H1 (cell line): ENCODE measurements at regions not wholly inside any gene's neighbourhood (a gene's known extent, or its start where the extent isn't known, plus 50 kb on each side); places are given as distances from the start of the nearest gene placed in this dataset.

Experiments
- CTCF ChIA-PET: fragments of 300-600 bp; sonication (Branson Sonifier 250); formaldehyde crosslinking; loops from one replicate; lab custom pipeline; 2021; ENCODE audit not compliant: partially characterized antibody; lab: Charles Lee
- POLR2A ChIA-PET: fragments of 300-600 bp; sonication (Branson Sonifier 250); formaldehyde crosslinking; loops from one replicate; lab custom pipeline; 2021; ENCODE audit warnings: inconsistent platforms; ENCODE audit not compliant: partially characterized antibody; lab: Charles Lee
- DNase-seq, 2 experiments: peaks; one replicate each; pipeline versions ENCODE4 v3.0.0 to v3.0.0-alpha.2; 2010 to 2022; ENCODE audit warnings: low spot score in 2 of 2, low read depth in 1 of 2, mixed read lengths in 1 of 2
- FAIRE-seq: peaks from 2 replicates; lab custom pipeline; 2011; peaks lifted over from hg19 to GRCh38; lab: Jason Lieb, UNC
- H2AFZ ChIP-seq: 2 replicates; pipeline ENCODE4 v1.8.1; 2012; ENCODE audit warnings: low read length, inconsistent platforms
- H2AK5ac ChIP-seq: 2 replicates; pipeline ENCODE4 v1.6.1; 2013; ENCODE audit warnings: low read depth, low read length
- H2BK120ac ChIP-seq: replicated peaks from 2 replicates; pipeline ENCODE3; 2013; ENCODE audit warnings: low read depth, low read length, inconsistent platforms
- H2BK12ac ChIP-seq: 2 replicates; pipeline ENCODE4 v1.6.1; 2013; ENCODE audit warnings: low read depth, low read length
- H2BK15ac ChIP-seq: 2 replicates; pipeline ENCODE4 v1.6.1; 2013; ENCODE audit warnings: low read length
- H2BK20ac ChIP-seq: 2 replicates; pipeline ENCODE4 v1.6.1; 2013; ENCODE audit warnings: low read length
- H2BK5ac ChIP-seq: 2 replicates; pipeline ENCODE4 v1.6.1; 2013; ENCODE audit warnings: low read depth, low read length
- H3K14ac ChIP-seq: 2 replicates; pipeline ENCODE4 v1.6.1; 2013; ENCODE audit warnings: inconsistent platforms; ENCODE audit not compliant: insufficient read length
- H3K18ac ChIP-seq: 2 replicates; pipeline ENCODE4 v1.6.1; 2013; ENCODE audit warnings: low read length; ENCODE audit errors: extremely low read depth
- H3K23ac ChIP-seq: 2 replicates; pipeline ENCODE4 v1.6.1; 2013; ENCODE audit warnings: inconsistent platforms; ENCODE audit not compliant: insufficient read length
- H3K23me2 ChIP-seq: 2 replicates; pipeline ENCODE4 v1.6.1; 2013; ENCODE audit warnings: low read depth, low read length
- H3K27ac ChIP-seq: 2 replicates; pipeline ENCODE4 v1.6.1; 2011; ENCODE audit warnings: low read depth, low read length, inconsistent platforms
- H3K27me3 ChIP-seq, 4 experiments: replicated peaks in 1 of 4; 1 replicate in 1 of 4; 2 replicates in 3 of 4; pipeline versions ENCODE4 v1.6.1 to v1.8.1; 2011 to 2013; ENCODE audit warnings: low read length in 3 of 4, mild to moderate bottlenecking in 3 of 4, inconsistent platforms in 2 of 4, mixed read lengths in 2 of 4, moderate library complexity in 1 of 4; ENCODE audit not compliant: control insufficient read depth in 3 of 4, insufficient read depth in 3 of 4; ENCODE audit errors: extremely low read depth in 1 of 4
- H3K36me3 ChIP-seq, 4 experiments: 2 replicates each; pipeline versions ENCODE4 v1.6.1 to v1.8.1; 2011 to 2013; ENCODE audit warnings: mild to moderate bottlenecking in 4 of 4, low read length in 3 of 4, moderate library complexity in 2 of 4, control low read depth in 1 of 4, inconsistent platforms in 1 of 4; ENCODE audit not compliant: insufficient read depth in 4 of 4, control insufficient read depth in 2 of 4
- H3K4ac ChIP-seq: replicated peaks from 2 replicates; pipeline ENCODE3; 2013; ENCODE audit warnings: low read length, low read depth, mixed read lengths, inconsistent platforms; ENCODE audit not compliant: insufficient read length
- H3K4me1 ChIP-seq, 4 experiments: replicated peaks in 1 of 4; 1 replicate in 1 of 4; 2 replicates in 3 of 4; pipeline versions ENCODE4 v1.6.1 to v1.8.1; 2011 to 2013; ENCODE audit warnings: low read length in 3 of 4, inconsistent platforms in 2 of 4, mixed read lengths in 1 of 4; ENCODE audit not compliant: insufficient read depth in 4 of 4, control insufficient read depth in 3 of 4
- H3K4me2 ChIP-seq, 2 experiments: 2 replicates each; pipeline versions ENCODE4 v1.6.1 to v1.8.1; 2011 to 2013; ENCODE audit warnings: low read depth in 2 of 2, low read length in 2 of 2, control low read depth in 1 of 2, inconsistent platforms in 1 of 2, mild to moderate bottlenecking in 1 of 2; ENCODE audit not compliant: insufficient read depth in 1 of 2
- H3K4me3 ChIP-seq, 4 experiments: fragments of 200-600, 300-600 bp in 1 of 4; sonication (generic), shearing (Covaris generic), sonication (Bioruptor Twin) in 1 of 4; 2 replicates each; pipeline versions ENCODE4 v1.5.1 to v1.8.1; 2011 to 2016; ENCODE audit warnings: low read length in 4 of 4, low read depth in 3 of 4, control low read depth in 2 of 4, inconsistent platforms in 2 of 4, mild to moderate bottlenecking in 2 of 4, mixed read lengths in 1 of 4, moderate library complexity in 1 of 4; ENCODE audit not compliant: insufficient read depth in 2 of 4; ENCODE audit errors: extremely low read depth in 1 of 4
- H3K56ac ChIP-seq: replicated peaks from 2 replicates; pipeline ENCODE3; 2013; ENCODE audit warnings: low read depth, mild to moderate bottlenecking, mixed read lengths, low read length, inconsistent platforms; ENCODE audit not compliant: insufficient read length
- H3K79me1 ChIP-seq: 2 replicates; pipeline ENCODE4 v1.6.1; 2013; ENCODE audit warnings: low read depth, low read length, control low read depth
- H3K79me2 ChIP-seq, 2 experiments: 2 replicates each; pipeline versions ENCODE4 v1.6.1 to v1.8.1; 2012 to 2013; ENCODE audit warnings: low read length in 2 of 2, mild to moderate bottlenecking in 2 of 2, inconsistent platforms in 1 of 2; ENCODE audit not compliant: insufficient read depth in 2 of 2, control insufficient read depth in 1 of 2
- H3K9ac ChIP-seq, 4 experiments: replicated peaks in 1 of 4; 1 replicate in 1 of 4; 2 replicates in 3 of 4; pipeline versions ENCODE4 v1.6.1 to v1.8.1; 2011 to 2013; ENCODE audit warnings: low read depth in 3 of 4, low read length in 3 of 4, control low read depth in 2 of 4, mild to moderate bottlenecking in 2 of 4, moderate library complexity in 2 of 4, inconsistent platforms in 1 of 4; ENCODE audit errors: extremely low read depth in 1 of 4
- H3K9me3 ChIP-seq, 2 experiments: 2 replicates each; pipeline versions ENCODE4 v1.6.1 to v1.8.1; 2012 to 2013; ENCODE audit warnings: mild to moderate bottlenecking in 2 of 2, moderate library complexity in 2 of 2, control low read depth in 1 of 2, inconsistent platforms in 1 of 2, low read depth in 1 of 2, low read length in 1 of 2, mixed read lengths in 1 of 2; ENCODE audit not compliant: insufficient read depth in 2 of 2
- H4K20me1 ChIP-seq, 2 experiments: replicated peaks in 1 of 2; 2 replicates each; pipeline versions ENCODE3 to v1.8.1; 2011 to 2013; ENCODE audit warnings: inconsistent platforms in 2 of 2, low read length in 2 of 2, mild to moderate bottlenecking in 1 of 2; ENCODE audit not compliant: insufficient read depth in 2 of 2, control insufficient read depth in 1 of 2
- H4K5ac ChIP-seq: 2 replicates; pipeline ENCODE4 v1.6.1; 2013; ENCODE audit warnings: low read length, low read depth, mixed read lengths, inconsistent platforms; ENCODE audit not compliant: insufficient read length
- H4K8ac ChIP-seq: 2 replicates; pipeline ENCODE4 v1.8.0; 2013; ENCODE audit warnings: mild to moderate bottlenecking, moderate library complexity, low read length, inconsistent platforms; ENCODE audit not compliant: insufficient read depth; ENCODE audit errors: extremely low read depth
- H4K91ac ChIP-seq: replicated peaks from 2 replicates; pipeline ENCODE3; 2013; ENCODE audit warnings: low read length, mixed read lengths, inconsistent platforms; ENCODE audit not compliant: insufficient read length
- CBX8 ChIP-seq: fragments of 300-800, 300-1000 bp; sonication (generic); IDR thresholded peaks from 2 replicates; pipeline ENCODE4 v1.7.1; 2016; ENCODE audit warnings: low read depth, low read length, borderline replicate concordance
- CEBPB ChIP-seq: IDR thresholded peaks from 2 replicates; pipeline ENCODE4 v1.6.1; 2012; ENCODE audit warnings: low read depth, low read length
- CTBP2 ChIP-seq: IDR thresholded peaks from 2 replicates; pipeline ENCODE4 v1.7.0; 2011; ENCODE audit warnings: borderline replicate concordance, mild to moderate bottlenecking, moderate library complexity, mixed read lengths, low read length; ENCODE audit not compliant: insufficient read depth, insufficient read length
- GTF2F1 ChIP-seq: IDR thresholded peaks from 2 replicates; pipeline ENCODE4 v1.6.1; 2012; ENCODE audit warnings: low read depth, low read length, improper control_type of control experiment, borderline replicate concordance
- JUND ChIP-seq: IDR thresholded peaks from 2 replicates; pipeline ENCODE4 v1.6.1; 2011; ENCODE audit warnings: mild to moderate bottlenecking, improper control_type of control experiment, low read length
- KDM1A ChIP-seq: fragments of 200-600, 300-600 bp; sonication (generic); IDR thresholded peaks from 2 replicates; pipeline ENCODE4 v1.7.1; 2016; ENCODE audit warnings: mild to moderate bottlenecking, low read length, borderline replicate concordance
- RFX5 ChIP-seq: IDR thresholded peaks from 2 replicates; pipeline ENCODE4 v1.6.1; 2011; ENCODE audit warnings: low read depth, low read length, improper control_type of control experiment, borderline replicate concordance
- RXRA ChIP-seq: IDR thresholded peaks from 2 replicates; pipeline ENCODE4 v1.6.1; 2011; ENCODE audit warnings: low read depth, mild to moderate bottlenecking, low read length, moderate library complexity; ENCODE audit not compliant: insufficient read depth
- SAP30 ChIP-seq: fragments of 300-600 bp; sonication (generic); IDR thresholded peaks from 2 replicates; pipeline ENCODE4 v1.7.1; 2012; ENCODE audit warnings: low read length, moderate library complexity, mild to moderate bottlenecking, inconsistent platforms; ENCODE audit not compliant: insufficient read depth, insufficient replicate concordance
- TAF1 ChIP-seq: IDR thresholded peaks from 2 replicates; pipeline ENCODE4 v1.6.1; 2011; ENCODE audit warnings: mild to moderate bottlenecking, low read depth, low read length
- TAF7 ChIP-seq: optimal IDR thresholded peaks from 2 replicates; pipeline ENCODE3; 2011; ENCODE audit warnings: low read depth, mild to moderate bottlenecking, inconsistent platforms, low read length, moderate library complexity, borderline replicate concordance
- WGBS, 2 experiments: shearing (Covaris generic) in 1 of 2; methylation state at CpG; one replicate each; pipeline versions ENCODE4 v1.1.6 to v1.1.7; 2013 to 2015; ENCODE audit warnings: low lambda C conversion rate in 2 of 2, mixed read lengths in 2 of 2, inconsistent platforms in 1 of 2, low coverage in 1 of 2, missing lambda C conversion rate in 1 of 2; ENCODE audit not compliant: insufficient replicate concordance in 2 of 2, insufficient coverage in 1 of 2, insufficient read length in 1 of 2; ENCODE audit errors: extremely low coverage in 1 of 2, missing lambda C conversion rate in 1 of 2; 5-methylcytosine and 5-hydroxymethylcytosine counted together

GRCh38 chr13:106768991-106769390 lies 201.1 kb upstream of the ARGLU1 start:
- Histone ChIP-seq H3K27ac (no peak overlapping the region), H3K79me2 (no peaks in the 10 kb centered on the region), H3K4me1 (no peaks in the 10 kb centered on the region), H3K18ac (no peak overlapping the region), H4K91ac (no peak overlapping the region), H3K14ac (no peak overlapping the region), H3K36me3 (no peaks in the 10 kb centered on the region; a peak in 1 of 8 replicates), H4K20me1 (no peaks in the 10 kb centered on the region), H4K5ac (no peak overlapping the region), H4K8ac (no peak overlapping the region), H3K4me3 (no peak overlapping the region), H2BK5ac (no peak overlapping the region), H3K9ac (no peak overlapping the region), H2AFZ (0 out of 2 replicates have a peak overlapping the region, but pooled peaks have one; percentile 46), H2AK5ac (no peak overlapping the region), H3K79me1 (no peaks in the 10 kb centered on the region), H2BK15ac (no peak overlapping the region), H3K9me3 (0 out of 4 replicates have a peak, but pooled peaks cover 0 to 3% of the 10 kb centered on the region in 2 experiments), H3K56ac (no peak overlapping the region), H3K4me2 (no peak overlapping the region), H2BK120ac (no peak overlapping the region), H3K4ac (no peak overlapping the region), H2BK12ac (no peak overlapping the region)
- 95% methylated on average over 3 of the region's 3 CpGs; no CpG with 5 or more reads in 1 of the 2 experiments for WGBS, 2 experiments
- DNase-seq = no peak
- ChIA-PET CTCF (interaction anchor here (0.6 kb wide), 1 partner anchor 15 kb away, joined by 3 read pairs; no protein-coding TSS in a partner anchor), POLR2A (no interaction called here)
- no peak for FAIRE-seq
- no peak for TF ChIP-seq RFX5
- no peak for TF ChIP-seq CTBP2
- TF ChIP-seq CBX8 = no peak
- TF ChIP-seq CEBPB = no peak
- no peak for TF ChIP-seq TAF1
- TF ChIP-seq TAF7 = no peak
- TF ChIP-seq KDM1A = no peak
- TF ChIP-seq GTF2F1 = no peak
- TF ChIP-seq RXRA = no peak
- no peak for TF ChIP-seq SAP30
- no peak for TF ChIP-seq JUND
- TF ChIP-seq, all 59 proteins: peak for 0
- Histone ChIP-seq H2BK20ac (0 out of 2 replicates have a peak overlapping the region, but pooled peaks have one; percentile 15), H3K27me3 (no peaks in the 10 kb centered on the region), H3K23ac (no peak overlapping the region), H3K23me2 (no peaks in the 10 kb centered on the region; the same call in 1 of the 2 replicates)
